GF-D8 (cell line): ENCODE measurements at regions not wholly inside any gene's neighbourhood (a gene's known extent, or its start where the extent isn't known, plus 50 kb on each side); places are given as distances from the start of the nearest gene placed in this dataset.
A peak's percentile ranks its signal among the peaks of the same experiment; 100 is the strongest.
"Not testable (repeated sequence)": the region's sequence is repeated elsewhere in the genome, so short reads cannot be mapped to it uniquely, and the experiment has no call there.

Experiments used
- DNase-seq: peaks from one replicate; lab custom pipeline; 2025; lab: John Stamatoyannopoulos, UW

- not testable (repeated sequence) for DNase-seq
These were observed 61.1 kb downstream of the DEFB131A start for GRCh38 chr4:9505341-9505740.

- not testable (repeated sequence) for DNase-seq
These were observed 62.5 kb downstream of the DEFB131A start for GRCh38 chr4:9506672-9507071.

- not testable (repeated sequence) for DNase-seq
These were observed 68.7 kb downstream of the DEFB131A start for GRCh38 chr4:9512941-9513340.

GRCh38 chr4:9519631-9520030 is 75.4 kb downstream of the DEFB131A start:
- not testable (repeated sequence) for DNase-seq

GRCh38 chr4:9522903-9523302 is 78.7 kb downstream of the DEFB131A start:
- DNase-seq = not testable (repeated sequence)

GRCh38 chr4:9524406-9524805 is 80.2 kb downstream of the DEFB131A start:
- DNase-seq = not testable (repeated sequence)

- DNase-seq = not testable (repeated sequence)
These were observed 88.1 kb downstream of the DEFB131A start for GRCh38 chr4:9532134-9532862.

GRCh38 chr4:9532863-9533192 is 88.6 kb downstream of the DEFB131A start:
- not testable (repeated sequence) for DNase-seq

- not testable (repeated sequence) for DNase-seq
These were observed 92.9 kb downstream of the DEFB131A start for GRCh38 chr4:9537101-9537500.

GRCh38 chr4:9539939-9540520 is 95.8 kb downstream of the DEFB131A start:
- DNase-seq = not testable (repeated sequence)

- DNase-seq = not testable (repeated sequence)
These were observed 97.2 kb downstream of the DEFB131A start for GRCh38 chr4:9541388-9541915.

- DNase-seq = not testable (repeated sequence)
These were observed 100.6 kb downstream of the DEFB131A start for GRCh38 chr4:9544851-9545250.

GRCh38 chr4:9547470-9547869 is 103.3 kb downstream of the DEFB131A start:
- not testable (repeated sequence) for DNase-seq

GRCh38 chr4:9556076-9556475 is 111.9 kb downstream of the DEFB131A start:
- not testable (repeated sequence) for DNase-seq

GRCh38 chr4:9577869-9578268 is 133.7 kb downstream of the DEFB131A start:
- DNase-seq = not testable (repeated sequence)

GRCh38 chr4:9582880-9583279 is 138.7 kb downstream of the DEFB131A start:
- DNase-seq = not testable (repeated sequence)

- no peak for DNase-seq
These were observed 147.8 kb downstream of the DEFB131A start for GRCh38 chr4:9592010-9592409.

- DNase-seq = no peak
These were observed 150.7 kb downstream of the DEFB131A start for GRCh38 chr4:9594948-9595347.

GRCh38 chr4:9595531-9595930 is 151.3 kb downstream of the DEFB131A start:
- peak; percentile 63 for DNase-seq

GRCh38 chr4:9599266-9599665 is 155.1 kb downstream of the DEFB131A start:
- no peak for DNase-seq

- DNase-seq = no peak
These were observed 156.0 kb downstream of the DEFB131A start for GRCh38 chr4:9600246-9600645.

GRCh38 chr4:9602389-9602914 is 158.2 kb downstream of the DEFB131A start:
- DNase-seq = no peak
